ENCODE measurements at regions not wholly inside any gene's neighbourhood (a gene's known extent, or its start where the extent isn't known, plus 50 kb on each side); places are given as distances from the start of the nearest gene placed in this dataset.

GRCh38 chr3:20324664-20325478 lies 138.9 kb upstream of the SGO1 start (continued):
- TF ChIP-seq CTCF (IDR thresholded peaks at IDR 0.05) = no peak

GRCh38 chr3:20323307-20323927 lies 137.4 kb upstream of the SGO1 start:
- Histone ChIP-seq H3K4me3 (no peak overlapping the region), H3K9me3 (no peaks in the 10 kb centered on the region), H3K27ac (no peak overlapping the region), H3K4me1 (no peaks in the 10 kb centered on the region), H3K4me2 (no peak overlapping the region)
- 9% methylated on average over 8 of the region's 8 CpGs for WGBS (ENCODE audit: missing lambda C conversion rate)
- ChIA-PET CTCF (interaction anchor here (1.4 kb wide), 1 partner anchor 14 kb away, joined by 3 read pairs; no protein-coding TSS in a partner anchor), POLR2A (no interaction called here)
- DNase-seq (ENCODE audit: low read depth in 1 of 2, low spot score in 1 of 2) (no peak), ATAC-seq (no peak), FAIRE-seq (no peak)
- no peak for TF ChIP-seq SMC3 (IDR thresholded peaks at IDR 0.05)
- TF ChIP-seq ATOH8 (CRISPR knock-in tag; IDR thresholded peaks at IDR 0.05; ENCODE audit: low read depth) = no peak
- no peak for TF ChIP-seq NFE2L2 (conservative IDR thresholded peaks at IDR 0.05; ENCODE audit: low read length)
- TF ChIP-seq TP53 (CRISPR knock-in tag; IDR thresholded peaks at IDR 0.05) = no peak
- no peak for TF ChIP-seq REST (IDR thresholded peaks at IDR 0.05)
- no peak for TF ChIP-seq RAD21 (conservative IDR thresholded peaks at IDR 0.05 in 1 of 2, IDR thresholded peaks at IDR 0.05 in 1 of 2)
- no peak for TF ChIP-seq CHD4 (IDR thresholded peaks at IDR 0.05; ENCODE audit: borderline replicate concordance)

GRCh38 chr3:20322085-20322484 lies 136.1 kb upstream of the SGO1 start:
- TF ChIP-seq PHF8 (IDR thresholded peaks at IDR 0.05; ENCODE audit: borderline replicate concordance, low read depth) = no peak
- no peak for TF ChIP-seq JUN (IDR thresholded peaks at IDR 0.05)
- TF ChIP-seq RFX5 (IDR thresholded peaks at IDR 0.05) = no peak
- no peak for TF ChIP-seq BHLHE40 (IDR thresholded peaks at IDR 0.05; ENCODE audit: low read depth, low read length)
- Histone ChIP-seq H3K4me2 (no peak overlapping the region), H3K4me3 (no peak overlapping the region), H3K27ac (no peak overlapping the region), H3K4me1 (no peaks in the 10 kb centered on the region), H3K9me3 (no peaks in the 10 kb centered on the region)
- no peak for DNase-seq (ENCODE audit: low read depth in 1 of 2, low spot score in 1 of 2)
- WGBS (ENCODE audit: missing lambda C conversion rate) = 37% methylated on average over 1 of the region's 1 CpG
- CTCF ChIA-PET = no interaction called here
- no peak for FAIRE-seq
- POLR2A ChIA-PET = no interaction called here
- ATAC-seq = no peak

All from A549 (cell line).